RWPE2 (cell line): ENCODE measurements at regions not wholly inside any gene's neighbourhood (a gene's known extent, or its start where the extent isn't known, plus 50 kb on each side); places are given as distances from the start of the nearest gene placed in this dataset.

Experiments used
- ATAC-seq: fragments of 200-7000 bp; cut with Tn5 transposase; 3 replicates; pipeline ENCODE4 v1.9.1; 2021; ENCODE audit warnings: low read depth
- DNase-seq: peaks from one replicate; pipeline ENCODE4 v3.0.0-alpha.2; 2020; ENCODE audit warnings: low spot score
- H3K27ac ChIP-seq: fragments of 450-650 bp; 2 replicates; pipeline ENCODE4 v1.5.1; 2017; ENCODE audit warnings: mild to moderate bottlenecking; ENCODE audit not compliant: poor library complexity, severe bottlenecking
- H3K27me3 ChIP-seq: fragments of 250-450 bp; sonication (Bioruptor Pico); 2 replicates; pipeline ENCODE4 v1.5.1; 2021; ENCODE audit warnings: mild to moderate bottlenecking, moderate library complexity; ENCODE audit not compliant: insufficient read depth, poor library complexity, severe bottlenecking
- H3K36me3 ChIP-seq: fragments of 250-450 bp; sonication (Bioruptor Pico); 2 replicates; pipeline ENCODE4 v1.5.1; 2020; ENCODE audit warnings: low read depth, mild to moderate bottlenecking, moderate library complexity
- H3K4me1 ChIP-seq: fragments of 250-450 bp; sonication (Bioruptor Pico); 2 replicates; pipeline ENCODE4 v1.5.1; 2021; ENCODE audit warnings: mild to moderate bottlenecking, moderate library complexity; ENCODE audit not compliant: insufficient read depth, poor library complexity, severe bottlenecking
- H3K4me3 ChIP-seq: fragments of 250-450 bp; sonication (Bioruptor Pico); 2 replicates; pipeline ENCODE4 v1.5.1; 2021; ENCODE audit warnings: mild to moderate bottlenecking, moderate library complexity; ENCODE audit not compliant: severe bottlenecking
- H3K9me3 ChIP-seq: fragments of 250-450 bp; sonication (Bioruptor Pico); 2 replicates; pipeline ENCODE4 v1.5.1; 2021; ENCODE audit warnings: mild to moderate bottlenecking, moderate library complexity; ENCODE audit not compliant: severe bottlenecking
- CTCF ChIP-seq: fragments of 450-650 bp; IDR thresholded peaks from one replicate; pipeline ENCODE4 v1.5.1; 2017; ENCODE audit warnings: mild to moderate bottlenecking, moderate library complexity; ENCODE audit not compliant: poor library complexity, severe bottlenecking

GRCh38 chr22:41023299-41023623 lies 69.1 kb upstream of the EP300 start:
- Histone ChIP-seq H3K9me3 (no peaks in the 10 kb centered on the region), H3K27ac (no peak overlapping the region), H3K36me3 (no peaks in the 10 kb centered on the region), H3K27me3 (no peaks in the 10 kb centered on the region), H3K4me1 (peaks cover 7% of the 10 kb centered on the region), H3K4me3 (no peak overlapping the region)
- ATAC-seq (no peak), DNase-seq (no peak)
- no peak for TF ChIP-seq CTCF

GRCh38 chr22:41028841-41029240 lies 63.6 kb upstream of the EP300 start:
- peak overlapping the region; percentile 43 for H3K27ac ChIP-seq
- H3K27me3 ChIP-seq: no peaks in the 10 kb centered on the region
- TF ChIP-seq CTCF: no peak
- DNase-seq (no peak), ATAC-seq (peak; percentile 98)
- no peaks in the 10 kb centered on the region for H3K36me3 ChIP-seq
- no peaks in the 10 kb centered on the region for H3K9me3 ChIP-seq
- peaks cover 9% of the 10 kb centered on the region for H3K4me1 ChIP-seq
- no peak overlapping the region for H3K4me3 ChIP-seq

- H3K27ac ChIP-seq: no peak overlapping the region
- H3K36me3 ChIP-seq: no peaks in the 10 kb centered on the region
- ATAC-seq (no peak), DNase-seq (no peak)
- no peak overlapping the region for H3K4me3 ChIP-seq
- no peaks in the 10 kb centered on the region for H3K9me3 ChIP-seq
- TF ChIP-seq CTCF: no peak
- H3K27me3 ChIP-seq: no peaks in the 10 kb centered on the region
- peaks cover 9% of the 10 kb centered on the region for H3K4me1 ChIP-seq
These were observed 61.5 kb upstream of the EP300 start for GRCh38 chr22:41030891-41031290.

- H3K4me3 ChIP-seq: no peak overlapping the region
- no peaks in the 10 kb centered on the region for H3K36me3 ChIP-seq
- TF ChIP-seq CTCF: no peak
- DNase-seq (no peak), ATAC-seq (no peak)
- no peak overlapping the region for H3K27ac ChIP-seq
- H3K27me3 ChIP-seq: no peaks in the 10 kb centered on the region
- no peaks in the 10 kb centered on the region for H3K9me3 ChIP-seq
- H3K4me1 ChIP-seq: no peaks in the 10 kb centered on the region
These were observed 57.7 kb upstream of the EP300 start for GRCh38 chr22:41034706-41035105.

- Histone ChIP-seq H3K4me3 (no peak overlapping the region), H3K27me3 (no peaks in the 10 kb centered on the region), H3K27ac (no peak overlapping the region), H3K9me3 (no peaks in the 10 kb centered on the region), H3K36me3 (no peaks in the 10 kb centered on the region), H3K4me1 (no peaks in the 10 kb centered on the region)
- DNase-seq (no peak), ATAC-seq (no peak)
- no peak for TF ChIP-seq CTCF
These were observed 55.5 kb upstream of the EP300 start for GRCh38 chr22:41036924-41037323.
